NCI-H82 treated with DMSO at 0.1 percent for 48 hours (cell line): ENCODE measurements at regions not wholly inside any gene's neighbourhood (a gene's known extent, or its start where the extent isn't known, plus 50 kb on each side); places are given as distances from the start of the nearest gene placed in this dataset.
"Not testable (repeated sequence)": the region's sequence is repeated elsewhere in the genome, so short reads cannot be mapped to it uniquely, and the experiment has no call there.

Source experiments
- DNase-seq: peaks from one replicate; lab custom pipeline; 2025; ENCODE audit not compliant: unreplicated experiment; lab: John Stamatoyannopoulos, UW

DNA sequence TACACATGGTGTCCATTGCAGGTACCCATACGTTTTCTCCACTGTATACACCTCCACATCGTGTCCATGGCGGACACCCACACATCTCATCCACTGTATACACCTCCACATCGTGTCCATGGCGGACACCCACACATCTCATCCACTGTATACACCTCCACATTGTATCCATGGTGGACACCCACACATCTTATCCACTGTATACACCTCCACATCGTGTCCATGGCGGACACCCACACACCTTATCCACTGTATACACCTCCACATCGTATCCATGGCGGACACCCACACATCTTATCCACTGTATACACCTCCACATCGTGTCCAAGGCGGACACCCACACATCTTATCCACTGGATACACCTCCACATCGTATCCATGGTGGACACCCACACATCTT lies 50.4 kb upstream of the TTC34 start:
- DNase-seq = not testable (repeated sequence)

DNA sequence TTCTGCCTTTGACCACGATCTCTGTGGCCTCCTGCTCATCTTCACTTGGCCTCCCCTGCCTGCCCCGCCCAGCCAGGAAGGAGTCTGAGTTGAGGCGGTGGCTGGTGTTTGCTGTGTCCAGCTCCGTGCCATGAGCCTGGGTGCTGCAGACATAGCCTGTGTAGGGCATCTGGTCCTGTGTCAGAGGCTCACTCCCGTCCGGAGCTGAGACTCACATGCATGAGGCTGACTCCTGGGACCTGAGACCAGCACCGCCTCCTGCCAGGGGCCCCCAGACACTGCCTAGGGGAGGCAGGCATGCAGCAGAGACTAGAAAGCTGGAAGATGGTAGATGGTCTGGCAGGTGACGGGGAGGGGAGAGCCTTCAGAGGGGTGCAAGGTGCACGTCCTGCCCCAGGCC lies 52.2 kb upstream of the TTC34 start:
- DNase-seq = no peak

DNA sequence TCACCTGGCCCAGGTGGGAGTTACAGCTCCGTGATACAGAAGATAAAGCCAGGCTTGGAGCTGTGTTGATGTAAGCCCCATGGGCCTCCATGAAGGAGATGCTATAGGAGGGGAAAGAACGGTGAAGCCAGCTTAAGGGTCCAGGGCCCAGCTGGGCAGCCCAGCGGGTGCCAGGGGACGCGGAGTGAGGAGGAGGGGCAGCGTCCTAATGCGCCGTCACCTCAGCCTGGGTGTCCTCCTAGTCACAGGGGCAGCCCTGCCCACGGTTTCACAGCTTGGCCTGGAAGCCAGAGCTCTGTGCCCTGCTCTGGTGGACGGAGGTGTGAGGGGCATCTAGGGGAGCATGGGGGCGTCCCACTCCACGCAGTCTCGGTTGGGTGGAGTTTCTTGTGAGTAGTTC lies 52.7 kb upstream of the TTC34 start:
- no peak for DNase-seq

DNA sequence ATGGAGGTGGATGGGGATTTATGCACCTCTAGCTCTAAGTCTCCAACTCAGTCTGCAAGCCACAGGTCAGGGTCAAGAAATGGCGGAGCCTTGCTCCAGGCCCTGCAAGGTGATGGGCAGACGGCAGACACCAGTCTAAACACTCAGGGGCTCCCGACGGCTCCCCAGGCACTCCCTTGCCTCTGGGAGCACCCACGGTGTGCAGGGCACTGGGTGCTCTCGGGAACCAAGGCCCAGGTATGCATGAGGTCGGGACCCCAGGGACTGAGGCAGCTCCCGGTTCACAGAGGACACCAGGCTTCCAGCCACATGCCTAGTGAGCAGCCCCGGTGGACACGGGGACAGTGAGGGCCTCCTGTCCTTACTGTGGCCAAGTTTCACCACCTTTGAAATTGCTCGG lies 53.1 kb upstream of the TTC34 start:
- DNase-seq = no peak

DNA sequence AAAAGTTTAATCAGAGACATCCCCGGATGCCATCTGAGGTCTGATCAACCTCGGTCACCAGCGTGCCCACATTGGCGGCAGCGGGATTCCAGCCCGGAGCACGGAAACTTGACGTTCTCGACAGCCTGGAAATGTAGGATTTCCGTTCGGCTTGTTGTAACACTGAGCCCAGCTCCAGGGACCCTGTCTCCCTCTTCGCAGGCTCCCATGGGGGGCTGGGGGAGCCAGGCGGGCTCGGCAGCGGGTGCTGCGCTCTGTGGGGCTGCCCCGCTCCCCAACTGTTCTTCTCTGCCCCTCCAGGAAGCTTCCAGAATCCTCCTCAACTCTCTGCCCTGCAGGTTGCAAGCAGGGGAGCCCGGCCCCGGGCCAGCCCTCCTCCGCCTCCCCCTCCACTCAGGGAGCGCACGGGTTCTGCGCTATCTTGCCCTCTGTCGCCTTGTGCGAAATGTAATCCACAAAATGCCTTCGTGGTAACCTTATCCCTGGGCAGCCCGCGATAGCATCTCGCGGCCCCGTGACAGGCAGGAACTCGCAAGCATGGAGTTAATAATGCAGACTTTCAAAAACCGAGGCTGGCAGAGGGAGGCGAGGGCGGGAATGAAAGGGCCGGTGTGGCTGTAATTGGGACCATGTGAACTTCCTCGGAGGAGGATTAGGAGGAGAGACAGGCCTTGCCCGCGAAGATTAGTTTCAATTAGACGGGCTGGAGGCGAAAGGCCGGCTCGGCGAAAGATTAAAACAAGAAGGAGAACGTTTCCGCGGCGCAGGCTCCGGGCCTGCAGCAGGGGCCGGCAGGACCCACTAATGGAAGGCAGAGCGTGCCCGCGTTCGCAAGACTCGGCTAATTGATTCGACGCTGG lies 53.9 kb upstream of the TTC34 start:
- no peak for DNase-seq

DNA sequence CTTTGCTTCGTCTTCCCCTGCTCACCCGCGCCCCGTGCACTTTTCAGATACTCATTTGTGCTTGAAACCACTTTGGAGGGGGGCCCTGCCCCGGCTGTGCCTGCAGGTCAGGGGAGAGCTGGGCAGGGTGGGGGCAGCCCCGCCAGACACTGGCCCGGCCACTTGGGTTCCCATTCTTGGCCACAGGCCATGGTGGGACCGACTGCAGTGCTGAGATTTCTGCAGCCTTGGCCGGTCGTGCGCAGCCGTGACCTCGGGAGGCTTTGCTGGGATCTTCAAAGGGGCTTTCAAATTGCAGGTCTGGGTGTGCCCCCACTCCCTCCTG lies 54.5 kb upstream of the TTC34 start:
- no peak for DNase-seq

DNA sequence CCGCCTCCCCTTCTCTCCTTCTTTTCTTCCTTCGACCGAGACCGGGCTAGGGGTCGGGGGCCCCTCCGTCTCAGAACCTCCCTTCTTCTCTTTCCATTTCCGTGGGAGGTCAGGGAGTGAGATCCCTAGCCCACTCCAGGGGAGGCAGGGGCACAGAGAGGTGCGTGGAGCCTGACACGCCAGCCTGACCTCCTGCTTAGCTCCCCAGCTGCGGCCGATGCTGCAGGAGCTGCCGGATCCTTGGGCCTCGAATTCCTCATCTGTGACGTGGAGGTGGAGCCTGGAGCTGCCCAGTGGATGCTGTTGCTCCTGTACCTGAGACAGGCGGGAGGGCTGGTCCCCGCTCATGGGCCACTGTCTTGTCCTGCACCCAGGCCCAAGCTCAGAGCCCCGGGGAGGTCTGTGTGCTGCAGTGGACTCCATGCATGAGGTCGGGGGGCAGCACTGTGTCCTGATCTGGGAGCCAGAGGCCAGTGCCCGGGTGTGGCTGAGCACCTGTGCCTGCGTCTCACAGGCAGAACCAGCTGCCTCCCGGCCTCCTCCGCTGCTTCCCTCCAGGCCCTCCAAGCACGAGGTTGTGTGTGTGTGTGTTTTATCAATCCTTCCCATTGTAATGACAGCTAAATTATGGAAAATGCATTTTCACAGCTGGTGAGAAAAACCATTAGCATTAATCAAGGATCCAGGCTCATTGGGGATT lies 55.3 kb upstream of the TTC34 start:
- no peak for DNase-seq

DNA sequence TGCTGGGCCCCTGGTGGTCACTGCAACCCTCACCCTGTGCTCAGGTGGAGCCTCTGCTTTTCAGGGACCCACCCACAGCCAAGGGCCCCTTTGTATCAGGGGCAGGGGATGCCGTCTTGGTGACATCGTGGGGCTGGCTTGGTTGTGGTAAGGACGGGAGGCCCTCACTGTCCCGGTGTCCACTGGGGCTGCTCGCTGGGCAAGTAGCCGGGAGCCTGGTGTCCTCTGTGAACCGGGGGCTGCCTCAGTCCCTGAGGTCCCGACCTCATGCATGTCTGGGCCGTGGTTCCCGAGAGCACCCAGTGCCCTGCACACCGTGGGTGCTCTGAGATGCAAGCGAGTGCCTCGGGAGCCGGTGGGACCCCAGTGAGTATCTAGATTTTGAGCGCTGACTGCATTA lies 56.0 kb upstream of the TTC34 start:
- no peak for DNase-seq

DNA sequence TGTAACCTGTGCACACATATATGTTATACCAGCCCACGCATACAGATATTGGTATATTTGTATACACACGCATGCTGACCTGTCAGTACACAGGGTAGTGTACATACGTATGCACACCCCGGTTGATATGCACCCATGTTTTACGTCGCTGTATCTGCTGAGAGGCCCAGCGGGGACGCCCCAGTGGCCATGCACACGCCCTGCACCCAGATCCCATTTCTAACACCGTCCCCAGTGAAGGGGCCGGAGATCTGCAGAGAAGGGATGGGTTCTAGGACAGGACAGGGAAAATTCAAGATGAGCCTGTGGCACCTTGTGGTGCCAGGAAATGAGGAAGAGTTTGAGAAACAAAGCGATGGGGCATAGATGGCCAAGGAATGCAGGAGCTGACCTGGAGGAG lies 57.2 kb upstream of the TTC34 start:
- DNase-seq = no peak

DNA sequence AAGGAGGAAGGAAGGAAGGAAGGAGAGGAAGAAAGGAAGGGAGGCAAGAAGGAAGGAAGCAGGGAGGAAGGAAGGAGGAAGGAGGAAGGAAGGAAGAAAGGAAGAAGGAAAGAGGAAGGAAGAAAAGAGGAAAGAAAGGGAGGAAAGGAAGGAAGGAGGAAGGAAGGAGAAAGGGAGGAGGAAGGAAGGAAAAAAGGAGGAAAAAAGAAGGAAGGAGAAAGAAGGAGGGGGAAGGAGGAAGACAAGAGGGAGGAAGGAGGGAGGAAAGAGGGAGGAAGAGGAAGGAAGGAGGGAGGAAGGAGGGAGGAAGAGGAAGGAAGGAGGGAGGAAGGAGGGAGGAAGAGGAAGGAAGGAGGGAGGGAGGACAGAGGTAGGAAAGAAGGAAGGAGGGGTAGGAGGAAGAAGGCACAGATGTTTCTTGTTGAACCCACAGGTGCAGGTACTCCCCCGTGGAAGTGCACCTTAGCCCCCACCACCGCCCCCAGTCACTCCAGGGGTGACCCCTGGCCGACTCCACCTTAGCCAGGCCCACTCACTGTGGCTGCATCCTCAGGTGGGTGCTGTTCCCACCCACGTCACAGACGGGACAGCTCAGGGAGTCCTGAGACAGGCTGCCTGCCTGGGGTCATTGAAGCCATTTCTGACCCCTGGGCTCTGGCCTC lies 57.9 kb upstream of the TTC34 start:
- DNase-seq = no peak

DNA sequence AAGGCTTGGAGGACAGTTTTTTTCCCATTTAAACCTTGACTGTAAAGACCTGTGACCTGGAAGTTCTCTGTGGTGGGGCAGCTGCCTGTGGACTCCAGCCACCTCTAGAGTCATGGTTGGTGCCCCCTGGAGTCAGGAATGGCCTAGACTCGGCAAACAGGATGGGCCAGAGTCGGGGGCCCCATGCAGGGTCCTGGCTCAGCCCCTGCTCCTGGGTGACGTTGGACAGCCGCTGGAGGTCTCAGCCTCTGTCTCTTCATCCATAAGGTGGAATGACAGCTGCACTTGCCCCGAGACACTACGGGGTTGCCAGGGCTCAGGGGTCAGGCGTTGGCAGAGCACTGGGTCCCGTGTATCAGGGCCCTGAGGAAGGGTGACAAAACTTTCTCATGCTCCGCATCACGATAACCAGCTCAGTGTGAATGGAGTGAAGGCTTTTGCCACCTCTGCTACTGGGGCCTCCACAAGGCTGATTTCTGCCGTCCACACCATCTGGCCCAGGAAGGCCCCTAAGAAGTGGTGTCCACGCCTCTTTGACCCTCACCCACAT lies 58.5 kb upstream of the TTC34 start:
- no peak for DNase-seq

DNA sequence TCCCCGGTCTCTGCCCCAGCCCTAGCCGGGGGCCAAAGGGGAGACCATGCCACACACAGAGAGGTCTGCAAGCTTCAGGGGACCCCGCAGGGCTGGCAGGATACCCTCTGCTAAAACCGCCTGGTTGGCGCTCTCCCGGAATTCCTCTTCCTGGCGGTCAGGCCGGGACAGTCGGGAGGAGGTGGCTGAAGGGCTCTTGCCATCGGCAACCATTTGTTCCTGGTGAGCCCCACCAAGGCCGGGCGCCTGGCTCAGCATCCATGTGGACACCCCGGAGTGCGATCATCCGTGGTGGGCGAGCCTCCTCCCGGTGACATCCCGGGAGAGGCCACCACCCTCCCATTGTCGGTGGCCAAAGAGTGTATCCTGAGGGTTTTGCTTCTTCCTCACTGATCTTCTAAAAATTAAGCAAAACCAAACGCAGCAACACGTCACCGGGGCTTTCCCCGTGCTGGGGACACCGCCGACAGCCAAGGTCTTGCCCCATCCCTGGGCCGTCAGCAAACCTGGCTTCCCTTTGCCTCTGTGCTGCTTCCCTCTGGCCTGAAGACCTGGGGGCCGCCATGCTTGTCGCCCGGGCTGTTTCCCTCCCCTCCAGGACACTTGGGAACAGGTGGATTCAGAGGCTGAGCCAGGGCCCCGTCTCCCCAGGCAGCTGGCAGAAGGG lies 59.1 kb upstream of the TTC34 start:
- DNase-seq = no peak

DNA sequence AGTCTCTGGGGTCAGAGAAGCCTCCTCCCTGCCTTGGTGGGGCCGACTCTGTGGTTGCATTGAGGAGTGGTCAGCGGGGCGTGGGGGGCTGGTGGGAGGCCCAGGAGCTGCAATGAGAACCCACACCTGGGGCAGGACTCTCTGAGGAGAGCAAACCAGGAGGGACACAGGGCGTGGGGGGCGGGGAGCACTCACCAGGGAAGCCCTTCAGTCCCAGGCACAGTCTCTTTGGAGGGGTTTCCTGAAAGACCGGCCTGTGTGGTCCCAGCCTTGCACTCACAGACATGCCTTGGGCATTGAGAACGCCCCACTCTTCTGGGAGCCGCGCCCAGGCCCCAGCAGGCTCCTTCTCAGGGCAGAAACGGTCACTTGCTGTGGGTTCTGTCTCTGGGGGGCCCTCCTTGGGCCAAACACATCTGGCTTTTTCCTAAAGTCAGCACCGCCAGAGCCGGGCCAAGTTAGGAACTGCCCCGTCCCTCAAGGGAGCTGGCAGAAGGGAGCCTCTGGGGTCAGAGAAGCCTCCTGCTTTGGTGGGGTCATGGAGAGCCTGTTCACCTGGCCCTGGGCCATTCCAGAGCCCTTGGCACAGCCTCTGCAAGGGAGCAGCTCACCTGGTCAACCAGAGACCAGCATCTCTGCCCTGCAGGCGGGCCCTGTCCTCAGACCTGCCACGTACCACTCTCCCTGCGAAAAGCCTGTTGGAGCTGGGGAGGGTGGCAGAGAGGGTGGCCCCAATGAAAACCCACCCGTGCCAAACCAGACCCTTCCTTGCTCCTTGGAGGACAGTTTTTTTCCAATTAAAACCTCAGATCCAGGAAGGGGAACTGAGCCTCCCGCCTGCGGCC lies 59.9 kb upstream of the TTC34 start:
- no peak for DNase-seq

DNA sequence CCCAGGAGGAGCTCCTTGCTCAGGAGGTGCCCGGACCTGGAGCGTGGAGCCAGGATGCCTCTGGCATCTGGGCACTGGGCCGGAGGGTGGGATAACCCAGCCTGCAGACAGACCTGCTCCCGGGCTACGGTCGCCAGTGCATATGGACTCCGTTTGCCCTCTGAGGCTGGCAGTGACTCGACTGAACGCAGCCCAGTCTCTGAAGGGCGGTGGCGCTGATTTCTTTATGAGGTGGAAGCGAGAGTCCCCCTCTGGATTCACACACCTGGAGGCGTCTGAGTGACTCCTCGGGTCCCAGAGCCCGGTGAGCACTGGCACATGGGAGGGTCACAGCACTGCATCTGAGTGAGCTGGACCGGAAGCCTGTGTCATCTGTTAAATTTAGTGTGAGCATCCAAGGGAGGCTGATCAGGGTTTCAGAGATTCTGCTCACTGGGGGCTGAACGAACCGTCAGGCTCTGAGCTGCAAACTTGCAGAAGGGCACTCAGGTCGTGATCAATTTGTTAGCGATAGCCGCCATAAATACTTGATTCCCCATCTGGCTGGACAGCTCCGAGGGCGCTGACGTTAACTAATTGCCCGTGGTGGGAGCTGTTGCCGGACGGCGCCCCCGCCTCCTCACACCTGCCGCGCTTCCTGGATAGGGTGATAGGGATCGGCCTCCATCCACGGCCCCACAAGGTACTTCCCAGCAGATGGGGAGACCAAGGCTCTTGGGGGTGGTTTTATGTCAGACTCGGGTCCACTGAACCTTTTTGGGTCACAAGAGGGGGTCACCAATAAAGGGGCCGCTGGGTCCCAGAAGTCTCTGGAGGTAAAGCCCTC lies 60.7 kb upstream of the TTC34 start:
- no peak for DNase-seq

DNA sequence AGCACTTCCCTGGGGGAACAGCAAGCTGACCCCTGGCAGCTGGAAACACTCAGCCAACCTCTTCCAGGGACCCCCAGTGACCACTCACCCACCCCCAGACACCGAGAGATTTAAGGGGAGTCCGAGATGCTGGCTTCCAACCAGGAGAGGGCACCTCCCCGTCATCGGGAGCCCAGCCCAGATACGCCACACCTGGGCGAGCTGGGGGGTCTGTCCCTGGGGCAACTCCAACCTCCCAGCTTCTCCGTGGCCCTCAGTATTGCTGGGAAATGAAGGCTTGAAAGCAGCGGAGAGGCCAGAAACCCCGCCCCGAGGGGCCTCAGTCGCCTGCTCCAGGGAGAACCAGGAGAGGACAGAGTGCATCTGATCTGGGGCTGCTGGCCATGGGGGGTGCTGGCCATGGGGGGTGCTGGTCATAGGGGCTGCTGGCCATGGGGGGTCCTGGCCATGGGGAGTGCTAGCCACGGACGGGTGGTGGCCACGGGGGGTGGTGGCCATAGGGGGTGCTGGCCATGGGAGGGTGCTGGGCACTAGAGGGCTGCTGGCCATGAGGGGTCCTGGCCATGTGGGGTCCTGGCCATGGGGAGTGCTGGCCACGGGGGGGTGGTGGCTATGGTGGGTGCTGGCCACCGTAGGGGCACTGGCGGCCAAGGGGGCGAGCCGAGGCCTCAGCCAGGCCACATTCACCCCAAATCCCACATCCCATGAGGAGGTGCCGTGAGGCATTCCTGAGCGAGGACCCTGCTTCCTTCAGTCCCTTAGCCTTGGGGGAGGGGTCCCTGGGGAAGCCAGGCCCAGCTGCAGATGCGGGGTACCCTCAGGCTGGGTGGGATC lies 61.5 kb upstream of the TTC34 start:
- no peak for DNase-seq

DNA sequence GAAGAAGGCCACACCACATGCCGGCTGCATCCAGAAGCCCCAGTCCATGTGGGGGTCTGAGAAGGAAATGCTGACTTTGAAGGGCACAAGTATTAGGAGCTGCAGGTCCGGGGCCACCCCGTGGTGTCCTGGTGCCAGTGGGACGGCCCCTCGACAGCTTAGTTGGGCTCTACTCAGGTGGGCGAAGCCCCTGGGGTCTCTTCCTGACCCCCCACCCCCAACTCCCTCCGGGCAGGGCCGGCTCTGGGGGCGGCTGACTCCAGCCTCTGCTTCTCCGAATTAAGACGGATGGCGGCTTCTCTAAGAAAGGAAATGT lies 62.1 kb upstream of the TTC34 start:
- DNase-seq = no peak

DNA sequence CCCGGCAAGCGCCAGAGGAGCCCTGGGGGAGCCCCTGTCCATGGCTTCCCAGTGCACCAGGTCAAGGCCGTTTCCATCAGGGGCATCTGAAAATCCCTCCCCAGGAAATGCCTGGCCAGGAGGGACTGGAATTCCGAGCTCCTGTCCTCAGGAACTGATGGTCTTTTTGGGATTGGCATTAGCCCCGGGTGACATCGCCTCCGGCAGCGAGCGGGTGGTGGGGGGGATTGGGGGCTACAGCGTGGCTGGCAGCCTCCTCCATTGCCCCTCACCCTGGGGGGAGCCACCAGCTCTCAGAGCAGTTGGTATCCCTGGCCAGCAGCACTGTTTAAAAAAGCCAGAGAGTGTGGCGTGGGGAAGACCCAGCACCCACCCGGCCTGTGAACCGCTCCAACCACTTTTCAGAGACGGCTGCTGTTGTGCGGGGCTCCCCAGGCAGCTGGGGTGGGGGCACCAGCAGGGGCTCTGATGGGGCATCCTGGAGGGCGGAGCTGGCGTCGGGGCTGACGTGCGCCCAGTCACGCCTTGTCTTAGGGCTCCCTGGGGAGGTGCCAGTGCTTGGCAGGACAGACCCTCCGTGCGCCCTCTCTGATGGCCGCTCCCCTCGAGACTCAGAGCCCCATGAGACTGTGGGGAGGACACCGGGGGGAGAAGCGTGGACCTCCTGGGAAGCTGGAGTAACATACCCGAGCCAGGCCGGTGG lies 62.9 kb upstream of the TTC34 start:
- no peak for DNase-seq

DNA sequence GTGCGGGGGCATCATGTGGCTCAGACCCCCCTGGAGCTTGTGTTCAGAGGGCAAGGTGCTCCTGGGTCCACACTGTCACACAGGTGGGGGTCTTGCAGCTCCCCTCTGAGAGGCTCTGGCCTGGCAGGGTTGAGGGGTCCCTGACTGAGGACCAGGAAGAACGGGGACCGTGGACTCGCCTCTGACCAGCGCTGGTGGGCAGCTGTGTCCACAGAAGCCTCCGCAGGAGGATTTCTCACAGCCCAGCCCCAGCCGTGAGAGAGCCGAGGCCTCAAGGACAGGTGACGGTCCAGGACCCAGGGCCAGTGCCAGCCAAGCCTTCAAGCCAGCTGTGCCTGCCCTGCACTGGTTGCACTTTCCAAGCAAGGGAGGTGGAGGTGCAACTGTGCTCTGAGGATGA lies 63.5 kb upstream of the TTC34 start:
- no peak for DNase-seq
